Stimulated activated CD8-positive, alpha-beta memory T cell treated with anti-CD3 and anti-CD28 coated beads, Interleukin-7, amount 100 ng/mL, for 24 hours (primary cell): ENCODE measurements at regions not wholly inside any gene's neighbourhood (a gene's known extent, or its start where the extent isn't known, plus 50 kb on each side); places are given as distances from the start of the nearest gene placed in this dataset.
"Not testable (repeated sequence)": the region's sequence is repeated elsewhere in the genome, so short reads cannot be mapped to it uniquely, and the experiment has no call there.

Source experiments
- DNase-seq: peaks from one replicate; pipeline ENCODE4 v3.0.0-alpha.2; 2020; ENCODE audit warnings: low read depth

DNA sequence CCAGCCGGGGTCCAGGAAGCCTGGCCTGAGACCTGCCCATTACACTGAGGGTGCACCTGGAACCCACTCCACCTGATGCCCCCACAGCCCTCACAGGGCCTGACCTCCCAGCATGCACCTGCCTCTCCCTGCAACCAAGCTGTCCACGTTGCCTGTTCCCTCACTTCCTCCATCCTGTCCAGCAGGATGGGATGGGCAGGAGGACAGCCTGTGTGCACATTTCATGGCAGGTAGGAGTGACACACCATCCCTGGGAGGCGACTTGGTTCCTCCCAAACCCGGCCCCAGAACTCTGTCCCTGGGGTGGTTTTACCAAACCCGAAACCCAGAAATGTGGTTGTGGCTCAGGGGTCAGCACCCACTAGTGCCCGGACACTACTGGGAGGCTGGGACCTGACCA lies 203.8 kb upstream of the ZNF519 start:
- not testable (repeated sequence) for DNase-seq

DNA sequence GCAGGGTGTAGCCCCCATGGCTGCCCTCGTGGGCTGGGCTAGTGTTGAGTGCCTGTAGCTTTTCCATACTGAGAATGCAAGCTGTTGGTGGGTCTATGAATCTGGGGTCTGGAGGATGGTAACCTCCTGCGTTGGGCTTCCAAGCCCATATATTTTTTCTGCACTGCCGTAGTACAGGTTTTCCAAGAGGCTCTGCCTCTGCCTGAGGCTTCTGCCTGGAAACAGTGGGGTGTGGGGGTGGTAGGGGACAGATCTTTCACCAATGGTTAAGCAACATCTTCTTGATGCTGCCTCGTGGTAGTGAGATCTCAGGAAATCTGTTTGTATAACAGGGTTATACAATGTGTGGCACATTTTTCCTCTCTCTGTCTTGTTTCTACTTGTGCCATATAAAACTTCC lies 189.0 kb upstream of the ZNF519 start:
- DNase-seq, result not testable (repeated sequence)

GRCh38 chr18:14301255-14301654 lies 169.0 kb upstream of the ZNF519 start:
- DNase-seq, result not testable (repeated sequence)

DNA sequence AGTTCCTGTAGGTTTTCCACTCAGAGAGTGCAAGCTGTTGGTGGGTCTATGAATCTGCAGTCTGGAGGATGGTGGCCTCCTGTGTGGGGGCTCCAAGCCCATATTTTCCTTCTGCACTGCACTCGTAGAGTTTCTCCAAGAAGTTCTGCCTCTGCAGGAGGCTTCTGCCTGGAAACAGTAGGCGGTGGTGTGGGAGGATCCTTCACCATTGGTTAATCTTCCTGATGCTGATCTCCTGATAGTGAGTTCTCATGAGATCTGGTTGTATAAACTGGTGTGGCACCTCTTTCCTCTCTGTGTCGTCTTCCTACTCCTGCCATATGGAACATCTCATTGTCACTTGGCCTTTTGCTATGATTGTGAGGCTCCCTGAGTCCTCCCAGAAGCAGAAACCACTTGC lies 162.8 kb upstream of the ZNF519 start:
- DNase-seq, result not testable (repeated sequence)

DNA sequence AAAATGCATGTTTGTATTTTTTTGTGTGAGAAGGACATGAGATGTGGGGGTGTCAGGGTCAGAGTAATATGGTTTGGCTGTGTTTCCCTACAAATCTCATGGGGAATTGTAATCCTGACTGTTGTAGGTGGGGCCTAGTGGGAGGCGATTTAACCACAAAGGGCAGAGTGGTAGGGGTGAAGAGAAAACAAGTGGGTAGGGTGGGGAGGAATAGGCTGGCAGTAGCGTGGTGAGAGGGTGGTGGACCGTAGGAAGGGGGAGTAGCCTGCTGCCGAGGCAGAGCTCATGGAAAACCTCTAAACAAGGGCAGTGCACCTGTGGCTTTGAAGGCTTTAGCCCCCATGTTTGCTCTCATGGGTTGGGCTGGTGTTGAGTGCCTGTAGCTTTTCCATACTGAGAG lies 152.8 kb upstream of the ZNF519 start:
- DNase-seq, result no peak

DNA sequence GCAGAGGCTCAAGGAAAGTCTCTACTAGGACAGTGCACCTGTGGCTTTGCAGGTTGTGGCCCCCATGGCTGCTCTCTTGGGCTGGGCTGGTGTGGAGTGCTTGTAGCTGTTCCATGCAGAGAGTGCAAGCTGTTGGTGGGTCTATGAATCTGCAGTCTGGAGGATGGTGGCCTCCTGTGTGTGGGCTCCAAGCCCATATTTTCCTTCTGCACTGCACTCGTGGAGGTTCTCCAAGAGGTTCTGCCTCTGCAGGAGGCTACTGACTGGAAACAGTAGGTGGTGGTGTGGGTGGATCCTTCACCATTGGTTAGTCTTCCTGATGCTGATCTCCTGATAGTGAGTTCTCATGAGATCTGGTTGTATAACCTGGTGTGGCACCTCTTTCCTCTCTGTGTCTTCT lies 143.2 kb upstream of the ZNF519 start:
- DNase-seq, result not testable (repeated sequence)

DNA sequence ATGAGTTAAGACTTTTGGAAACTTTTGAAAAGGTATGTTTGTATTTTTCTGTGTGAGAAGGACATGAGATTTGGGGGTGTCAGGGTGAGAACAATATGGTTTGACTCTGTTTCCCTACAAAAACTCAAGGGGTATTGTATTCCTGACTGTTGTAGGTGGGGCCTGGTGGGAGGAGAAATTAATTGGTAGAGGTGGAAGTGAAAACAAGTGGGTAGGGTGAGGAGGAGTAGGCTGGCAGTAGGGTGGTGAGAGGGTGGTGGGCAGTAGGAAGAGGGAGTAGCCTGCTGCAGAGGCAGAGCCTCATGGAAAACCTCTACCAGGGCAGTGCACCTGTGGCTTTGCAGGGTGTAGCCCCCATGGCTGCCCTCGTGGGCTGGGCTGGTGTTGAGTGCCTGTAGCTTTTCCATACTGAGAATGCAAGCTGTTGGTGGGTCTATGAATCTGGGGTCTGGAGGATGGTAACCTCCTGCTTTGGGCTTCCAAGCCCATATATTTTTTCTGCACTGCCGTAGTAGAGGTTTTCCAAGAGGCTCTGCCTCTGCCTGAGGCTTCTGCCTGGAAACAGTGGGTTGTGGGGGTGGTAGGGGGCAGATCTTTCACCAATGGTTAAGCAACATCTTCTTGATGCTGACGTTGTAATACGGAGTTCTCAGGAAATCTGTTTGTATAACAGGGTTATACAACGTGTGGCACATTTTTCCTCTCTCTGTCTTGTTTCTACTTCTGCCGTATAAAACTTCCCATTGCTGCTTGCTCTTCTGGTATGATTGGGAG lies 133.6 kb upstream of the ZNF519 start:
- DNase-seq, result not testable (repeated sequence)

DNA sequence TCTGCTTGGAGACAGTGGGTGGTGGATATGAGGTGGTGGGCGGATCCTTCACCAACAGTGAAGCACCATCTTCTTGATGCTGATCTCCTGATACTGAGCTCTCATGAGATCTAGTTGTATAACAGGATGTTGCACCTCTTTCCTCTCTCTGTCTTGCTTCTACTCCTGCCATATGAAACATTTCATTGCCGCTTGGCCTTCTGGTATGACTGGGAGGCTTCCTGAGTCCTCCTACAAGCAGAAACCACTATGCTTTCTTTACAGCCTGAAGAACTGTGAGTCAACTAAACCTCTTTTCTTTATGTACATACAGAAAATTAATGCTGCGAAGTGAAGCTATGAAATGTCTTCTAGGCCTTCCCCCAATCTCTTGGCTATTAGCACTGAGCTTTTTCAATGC lies 130.6 kb upstream of the ZNF519 start:
- not testable (repeated sequence) for DNase-seq

- not testable (repeated sequence) for DNase-seq
Observed at GRCh38 chr18:14250084-14250677, 117.9 kb upstream of the ZNF519 start.

DNA sequence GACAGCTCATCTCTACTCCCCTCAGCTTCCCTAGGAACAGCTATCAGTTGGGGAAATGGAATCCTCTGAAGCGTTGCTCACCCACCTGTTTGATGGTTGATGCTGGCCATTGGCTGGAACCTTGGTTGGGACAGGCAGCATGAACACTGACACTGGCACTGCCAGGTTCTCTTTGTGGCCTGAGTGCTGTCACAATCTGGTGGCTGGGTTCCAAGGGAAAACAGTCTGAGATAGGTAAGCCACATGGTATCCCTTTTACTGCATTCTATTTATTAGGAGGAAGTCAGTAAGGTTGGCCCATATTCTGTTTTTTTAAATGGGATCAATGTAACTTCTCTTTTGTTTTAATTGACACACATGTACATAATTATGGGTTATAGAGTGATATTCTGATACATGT lies 107.0 kb upstream of the ZNF519 start:
- not testable (repeated sequence) for DNase-seq

DNA sequence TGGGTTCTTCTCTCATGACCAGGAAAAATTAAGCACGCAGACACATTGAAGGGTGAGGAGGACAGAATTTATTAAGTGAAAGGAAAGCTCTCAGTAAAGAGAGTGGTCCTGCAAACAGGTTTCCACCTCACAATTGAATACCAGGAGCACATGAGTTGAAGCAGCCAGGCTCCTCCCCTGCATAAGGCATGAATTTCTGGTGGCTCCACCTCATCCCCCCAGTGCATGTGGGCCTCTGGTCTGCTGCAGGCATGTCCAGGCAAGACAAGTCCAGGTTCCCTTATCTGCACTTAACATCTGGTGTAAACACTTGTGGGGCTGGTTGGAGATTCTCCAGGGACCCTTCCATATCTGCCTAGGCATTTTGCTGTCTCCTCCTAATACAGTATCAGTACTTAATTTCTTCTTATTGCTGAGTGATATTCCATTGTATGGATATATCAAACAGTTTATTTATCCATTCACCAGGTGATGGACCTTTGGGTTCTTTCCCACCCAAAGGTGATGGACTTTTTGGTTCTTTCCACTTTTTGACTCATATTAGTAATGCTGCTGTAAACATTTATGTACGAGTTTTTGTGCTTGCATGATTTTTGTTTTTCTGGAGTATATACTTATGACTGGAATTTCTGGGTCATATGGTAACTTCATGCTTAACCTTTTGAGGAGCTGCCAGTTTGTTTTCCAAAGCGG lies 104.3 kb upstream of the ZNF519 start:
- DNase-seq, result not testable (repeated sequence)

GRCh38 chr18:14225286-14225679 lies 93.0 kb upstream of the ZNF519 start:
- not testable (repeated sequence) for DNase-seq

GRCh38 chr18:14224551-14225285 lies 92.5 kb upstream of the ZNF519 start:
- not testable (repeated sequence) for DNase-seq

DNA sequence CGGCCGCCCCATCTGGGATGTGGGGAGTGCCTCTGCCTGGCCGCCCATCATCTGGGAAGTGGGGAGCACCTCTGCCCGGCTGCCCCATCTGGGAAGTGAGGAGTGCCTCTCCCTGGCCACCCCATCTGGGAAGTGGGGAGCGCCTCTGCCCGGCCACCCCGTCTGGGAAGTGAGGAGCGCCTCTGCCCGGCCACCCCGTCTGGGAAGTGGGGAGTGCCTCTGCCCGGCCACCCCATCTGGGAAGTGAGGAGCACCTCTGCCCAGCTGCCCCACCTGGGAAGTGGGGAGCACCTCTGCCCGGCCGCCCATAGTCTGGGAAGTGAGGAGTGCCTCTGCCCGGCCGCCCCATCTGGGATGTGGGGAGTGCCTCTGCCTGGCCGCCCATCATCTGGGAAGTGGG lies 91.7 kb upstream of the ZNF519 start:
- not testable (repeated sequence) for DNase-seq

DNA sequence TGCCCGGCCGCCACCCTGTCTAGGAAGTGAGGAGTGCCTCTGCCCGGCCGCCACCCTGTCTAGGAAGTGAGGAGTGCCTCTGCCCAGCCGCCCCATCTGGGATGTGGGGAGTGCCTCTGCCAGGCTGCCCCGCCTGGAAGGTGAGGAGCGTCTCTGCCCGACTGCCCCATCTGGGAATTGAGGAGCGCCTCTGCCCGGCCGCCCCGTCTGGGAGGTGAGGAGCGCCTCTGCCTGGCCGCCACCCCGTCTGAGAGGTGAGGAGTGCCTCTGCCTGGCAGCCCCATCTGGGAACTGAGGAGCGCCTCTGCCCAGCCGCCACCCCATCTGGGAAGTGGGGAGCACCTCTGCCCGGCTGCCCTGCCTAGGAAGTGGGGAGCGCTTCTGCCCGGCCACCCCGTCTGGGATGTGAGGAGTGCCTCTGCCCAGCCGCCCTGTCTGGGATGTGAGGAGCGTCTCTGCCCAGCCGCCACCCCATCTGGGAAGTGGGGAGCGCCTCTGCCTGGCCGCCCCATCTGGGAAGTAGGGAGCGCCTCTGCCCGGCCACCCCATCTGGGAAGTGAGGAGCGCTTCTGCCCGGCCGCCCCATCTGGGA lies 91.1 kb upstream of the ZNF519 start:
- not testable (repeated sequence) for DNase-seq

DNA sequence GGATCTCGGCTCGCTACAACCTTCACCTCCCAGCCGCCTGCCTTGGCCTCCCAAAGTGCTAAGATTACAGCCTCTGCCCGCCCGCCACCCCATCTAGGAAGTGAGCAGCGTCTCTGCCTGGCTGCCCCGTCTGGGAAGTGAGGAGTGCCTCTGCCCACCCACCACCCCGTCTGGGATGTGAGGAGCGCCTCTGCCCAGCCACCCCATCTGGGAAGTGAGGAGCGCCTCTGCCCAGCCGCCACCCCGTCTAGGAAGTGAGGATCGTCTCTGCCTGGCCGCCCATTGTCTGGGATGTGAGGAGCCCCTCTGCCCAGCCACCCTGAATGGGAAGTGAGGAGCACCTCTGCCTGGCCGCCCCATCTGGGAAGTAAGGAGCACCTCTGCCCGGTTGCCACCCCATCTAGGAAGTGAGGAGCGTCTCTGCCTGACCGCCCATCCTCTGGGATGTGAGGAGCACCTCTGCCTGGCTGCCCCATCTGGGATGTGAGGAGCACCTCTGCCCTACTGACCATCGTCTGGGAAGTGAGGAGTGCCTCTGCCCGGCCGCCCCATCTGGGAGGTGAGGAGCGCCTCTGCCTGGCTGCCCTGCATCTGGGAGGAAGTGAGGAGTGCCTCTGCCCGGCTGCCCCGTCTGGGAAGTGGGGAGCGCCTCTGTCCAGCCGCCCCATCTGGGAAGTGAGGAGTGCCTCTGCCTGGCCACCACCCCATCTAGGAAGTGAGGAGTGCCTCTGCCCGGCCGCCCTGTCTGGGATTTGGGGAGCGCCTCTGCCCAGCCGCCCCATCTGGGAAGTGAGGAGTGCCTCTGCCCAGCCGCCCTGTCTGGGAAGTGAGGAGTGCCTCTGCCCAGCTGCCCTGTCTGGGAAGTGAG lies 90.4 kb upstream of the ZNF519 start:
- DNase-seq, result not testable (repeated sequence)

DNA sequence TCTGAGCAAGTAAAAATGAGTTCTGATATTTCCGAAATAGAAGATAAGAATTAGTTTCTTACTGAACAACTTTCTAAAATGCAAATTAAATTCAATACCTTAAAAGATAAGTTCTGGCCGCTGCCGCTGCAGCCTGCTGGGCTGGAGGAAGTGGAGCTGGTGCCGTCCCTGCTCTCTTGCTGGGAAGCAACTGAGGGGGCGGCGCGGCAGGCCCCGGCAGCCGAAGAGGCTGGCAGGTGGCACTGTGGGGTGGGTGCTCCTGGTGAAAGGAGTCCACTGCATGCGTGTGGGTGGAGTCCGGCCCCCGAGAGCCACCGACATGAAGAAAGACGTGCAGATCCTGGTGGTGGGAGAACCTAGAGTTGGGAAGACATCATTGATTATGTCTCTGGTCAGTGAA lies 89.5 kb upstream of the ZNF519 start:
- no peak for DNase-seq

DNA sequence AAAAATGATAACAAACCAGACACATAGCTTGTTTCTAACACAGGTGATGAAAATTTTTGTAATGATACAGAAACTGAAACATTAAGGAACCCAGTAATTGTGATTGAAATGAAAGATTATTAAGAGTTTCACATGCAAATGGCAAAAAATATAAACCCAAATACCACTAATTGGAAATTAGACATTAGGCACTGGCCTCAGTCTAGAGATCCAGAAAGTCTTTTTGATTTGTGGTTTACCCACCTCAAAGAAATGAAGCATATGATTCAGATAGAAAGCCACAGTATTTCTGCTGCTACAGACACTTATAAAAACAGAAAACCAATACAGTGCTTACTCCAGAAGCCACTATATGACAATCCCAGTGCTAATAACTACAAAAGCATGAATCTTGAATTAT lies 83.7 kb upstream of the ZNF519 start:
- not testable (repeated sequence) for DNase-seq

GRCh38 chr18:14203424-14203823 lies 71.2 kb upstream of the ZNF519 start:
- not testable (repeated sequence) for DNase-seq

DNA sequence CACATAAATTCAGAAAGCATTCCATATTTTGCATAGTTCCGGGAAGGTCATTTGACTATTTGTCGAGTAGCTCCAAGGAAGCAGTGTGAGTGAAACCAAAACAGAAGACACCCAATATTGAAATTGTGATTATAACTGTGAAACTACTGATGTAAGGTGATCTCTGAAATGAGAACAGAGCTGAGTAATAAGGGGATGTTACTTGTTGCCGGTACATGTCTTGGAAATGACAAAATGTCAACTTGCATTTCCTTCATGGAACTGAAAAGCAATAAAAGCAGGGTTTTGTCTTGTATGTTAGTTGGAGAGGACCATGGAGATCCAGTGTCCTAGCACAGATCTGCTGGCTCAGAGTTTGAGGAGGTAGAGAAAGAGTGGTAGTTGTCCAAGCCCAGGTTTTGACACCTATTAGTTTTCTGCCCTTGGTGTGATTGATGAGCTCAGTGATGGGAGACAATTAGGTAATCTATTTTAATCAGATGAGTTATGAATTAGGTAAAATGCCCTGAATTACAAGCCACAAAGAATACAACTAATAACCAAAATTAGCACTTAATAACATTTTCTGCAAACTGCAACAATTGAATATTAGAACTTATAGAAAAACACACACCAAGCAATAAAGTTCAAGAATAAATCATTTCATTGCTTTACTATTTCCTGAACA lies 58.7 kb upstream of the ZNF519 start:
- DNase-seq, result not testable (repeated sequence)
